SK-N-SH (cell line): ENCODE measurements at regions not wholly inside any gene's neighbourhood (a gene's known extent, or its start where the extent isn't known, plus 50 kb on each side); places are given as distances from the start of the nearest gene placed in this dataset.
A peak's percentile ranks its signal among the peaks of the same experiment; 100 is the strongest.

ENCODE experiments used
- ELF1 ChIP-seq: IDR thresholded peaks from 2 replicates; pipeline ENCODE4 v1.4.0; 2012
- FOSL2 ChIP-seq: IDR thresholded peaks from 2 replicates; pipeline ENCODE4 v1.4.0; 2012; ENCODE audit warnings: low read depth, mild to moderate bottlenecking, moderate library complexity, borderline replicate concordance
- GABPA ChIP-seq: IDR thresholded peaks from 2 replicates; pipeline ENCODE4 v1.4.0; 2012; ENCODE audit warnings: low read depth, mild to moderate bottlenecking
- MEF2A ChIP-seq: IDR thresholded peaks from 2 replicates; pipeline ENCODE4 v1.4.0; 2012; ENCODE audit warnings: low read depth, borderline replicate concordance
- RFX5 ChIP-seq: IDR thresholded peaks from 2 replicates; pipeline ENCODE4 v1.6.1; 2012; ENCODE audit warnings: mild to moderate bottlenecking, improper control_type of control experiment, low read length
- TAF1 ChIP-seq: IDR thresholded peaks from 2 replicates; pipeline ENCODE4 v1.6.1; 2012; ENCODE audit warnings: low read depth, mild to moderate bottlenecking, low read length, moderate library complexity, borderline replicate concordance
- TF ChIP-seq, protein P1 (sequence below): fragments of 200-600 bp; sonication (generic); IDR thresholded peaks from 2 replicates; pipeline ENCODE4 v1.6.1; 2017; ENCODE audit warnings: antibody characterized with exemption, mild to moderate bottlenecking, moderate library complexity
- TF ChIP-seq, protein P2 (sequence below): IDR thresholded peaks from 2 replicates; pipeline ENCODE4 v1.4.0; 2012; ENCODE audit warnings: low read depth, borderline replicate concordance
- TF ChIP-seq, protein P3 (sequence below): IDR thresholded peaks from 2 replicates; pipeline ENCODE4 v1.4.0; 2012; ENCODE audit warnings: low read depth
- TF ChIP-seq, protein P4 (sequence below): IDR thresholded peaks from 2 replicates; pipeline ENCODE4; 2012
- TF ChIP-seq, protein P5 (sequence below): IDR thresholded peaks from 2 replicates; pipeline ENCODE4 v1.6.1; 2012; ENCODE audit warnings: mild to moderate bottlenecking, low read depth, low read length, moderate library complexity
- TF ChIP-seq, protein P6 (sequence below): fragments of 150-350 bp; IDR thresholded peaks from 2 replicates; pipeline ENCODE4 v1.6.1; 2017; ENCODE audit warnings: antibody characterized with exemption, low read length, low read depth, borderline replicate concordance

DNA sequence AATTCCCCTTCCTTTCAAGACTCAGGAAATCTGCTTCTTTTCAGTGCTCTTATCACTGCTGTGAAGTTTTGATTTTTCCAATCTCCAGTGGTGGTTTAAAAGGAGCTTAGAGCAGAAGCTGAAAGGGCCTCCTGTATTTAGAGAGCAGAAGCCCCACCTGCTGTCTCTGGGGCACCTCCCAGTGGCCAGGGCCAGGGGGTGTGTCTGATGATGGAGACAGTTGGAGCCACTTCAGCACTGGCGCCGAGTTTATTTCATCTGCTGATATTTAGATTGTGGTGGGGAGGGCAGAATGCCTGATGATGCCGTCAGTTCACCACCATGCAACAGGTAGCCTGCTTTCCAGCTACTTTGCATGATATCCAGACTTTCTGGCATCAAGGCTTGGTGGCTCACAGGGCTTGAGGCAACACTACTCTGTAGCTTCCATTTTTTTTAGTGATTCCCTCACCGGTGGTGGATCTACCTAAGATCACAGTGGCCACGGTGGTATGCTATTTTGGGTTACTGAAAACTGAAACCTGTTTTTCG is 371.9 kb downstream of the KCNRG start:
- TF ChIP-seq, protein P1, sequence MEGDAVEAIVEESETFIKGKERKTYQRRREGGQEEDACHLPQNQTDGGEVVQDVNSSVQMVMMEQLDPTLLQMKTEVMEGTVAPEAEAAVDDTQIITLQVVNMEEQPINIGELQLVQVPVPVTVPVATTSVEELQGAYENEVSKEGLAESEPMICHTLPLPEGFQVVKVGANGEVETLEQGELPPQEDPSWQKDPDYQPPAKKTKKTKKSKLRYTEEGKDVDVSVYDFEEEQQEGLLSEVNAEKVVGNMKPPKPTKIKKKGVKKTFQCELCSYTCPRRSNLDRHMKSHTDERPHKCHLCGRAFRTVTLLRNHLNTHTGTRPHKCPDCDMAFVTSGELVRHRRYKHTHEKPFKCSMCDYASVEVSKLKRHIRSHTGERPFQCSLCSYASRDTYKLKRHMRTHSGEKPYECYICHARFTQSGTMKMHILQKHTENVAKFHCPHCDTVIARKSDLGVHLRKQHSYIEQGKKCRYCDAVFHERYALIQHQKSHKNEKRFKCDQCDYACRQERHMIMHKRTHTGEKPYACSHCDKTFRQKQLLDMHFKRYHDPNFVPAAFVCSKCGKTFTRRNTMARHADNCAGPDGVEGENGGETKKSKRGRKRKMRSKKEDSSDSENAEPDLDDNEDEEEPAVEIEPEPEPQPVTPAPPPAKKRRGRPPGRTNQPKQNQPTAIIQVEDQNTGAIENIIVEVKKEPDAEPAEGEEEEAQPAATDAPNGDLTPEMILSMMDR, result peak; percentile 16
- TF ChIP-seq, protein P2, sequence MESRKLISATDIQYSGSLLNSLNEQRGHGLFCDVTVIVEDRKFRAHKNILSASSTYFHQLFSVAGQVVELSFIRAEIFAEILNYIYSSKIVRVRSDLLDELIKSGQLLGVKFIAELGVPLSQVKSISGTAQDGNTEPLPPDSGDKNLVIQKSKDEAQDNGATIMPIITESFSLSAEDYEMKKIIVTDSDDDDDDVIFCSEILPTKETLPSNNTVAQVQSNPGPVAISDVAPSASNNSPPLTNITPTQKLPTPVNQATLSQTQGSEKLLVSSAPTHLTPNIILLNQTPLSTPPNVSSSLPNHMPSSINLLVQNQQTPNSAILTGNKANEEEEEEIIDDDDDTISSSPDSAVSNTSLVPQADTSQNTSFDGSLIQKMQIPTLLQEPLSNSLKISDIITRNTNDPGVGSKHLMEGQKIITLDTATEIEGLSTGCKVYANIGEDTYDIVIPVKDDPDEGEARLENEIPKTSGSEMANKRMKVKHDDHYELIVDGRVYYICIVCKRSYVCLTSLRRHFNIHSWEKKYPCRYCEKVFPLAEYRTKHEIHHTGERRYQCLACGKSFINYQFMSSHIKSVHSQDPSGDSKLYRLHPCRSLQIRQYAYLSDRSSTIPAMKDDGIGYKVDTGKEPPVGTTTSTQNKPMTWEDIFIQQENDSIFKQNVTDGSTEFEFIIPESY, result no peak
- TF ChIP-seq FOSL2 (no peak), RFX5 (no peak), TAF1 (no peak), ELF1 (no peak), MEF2A (no peak), GABPA (no peak)
- TF ChIP-seq, protein P3, sequence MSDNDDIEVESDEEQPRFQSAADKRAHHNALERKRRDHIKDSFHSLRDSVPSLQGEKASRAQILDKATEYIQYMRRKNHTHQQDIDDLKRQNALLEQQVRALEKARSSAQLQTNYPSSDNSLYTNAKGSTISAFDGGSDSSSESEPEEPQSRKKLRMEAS, result no peak
- TF ChIP-seq, protein P4, sequence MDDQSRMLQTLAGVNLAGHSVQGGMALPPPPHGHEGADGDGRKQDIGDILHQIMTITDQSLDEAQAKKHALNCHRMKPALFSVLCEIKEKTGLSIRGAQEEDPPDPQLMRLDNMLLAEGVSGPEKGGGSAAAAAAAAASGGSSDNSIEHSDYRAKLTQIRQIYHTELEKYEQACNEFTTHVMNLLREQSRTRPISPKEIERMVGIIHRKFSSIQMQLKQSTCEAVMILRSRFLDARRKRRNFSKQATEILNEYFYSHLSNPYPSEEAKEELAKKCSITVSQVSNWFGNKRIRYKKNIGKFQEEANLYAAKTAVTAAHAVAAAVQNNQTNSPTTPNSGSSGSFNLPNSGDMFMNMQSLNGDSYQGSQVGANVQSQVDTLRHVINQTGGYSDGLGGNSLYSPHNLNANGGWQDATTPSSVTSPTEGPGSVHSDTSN, result no peak
- TF ChIP-seq, protein P5, sequence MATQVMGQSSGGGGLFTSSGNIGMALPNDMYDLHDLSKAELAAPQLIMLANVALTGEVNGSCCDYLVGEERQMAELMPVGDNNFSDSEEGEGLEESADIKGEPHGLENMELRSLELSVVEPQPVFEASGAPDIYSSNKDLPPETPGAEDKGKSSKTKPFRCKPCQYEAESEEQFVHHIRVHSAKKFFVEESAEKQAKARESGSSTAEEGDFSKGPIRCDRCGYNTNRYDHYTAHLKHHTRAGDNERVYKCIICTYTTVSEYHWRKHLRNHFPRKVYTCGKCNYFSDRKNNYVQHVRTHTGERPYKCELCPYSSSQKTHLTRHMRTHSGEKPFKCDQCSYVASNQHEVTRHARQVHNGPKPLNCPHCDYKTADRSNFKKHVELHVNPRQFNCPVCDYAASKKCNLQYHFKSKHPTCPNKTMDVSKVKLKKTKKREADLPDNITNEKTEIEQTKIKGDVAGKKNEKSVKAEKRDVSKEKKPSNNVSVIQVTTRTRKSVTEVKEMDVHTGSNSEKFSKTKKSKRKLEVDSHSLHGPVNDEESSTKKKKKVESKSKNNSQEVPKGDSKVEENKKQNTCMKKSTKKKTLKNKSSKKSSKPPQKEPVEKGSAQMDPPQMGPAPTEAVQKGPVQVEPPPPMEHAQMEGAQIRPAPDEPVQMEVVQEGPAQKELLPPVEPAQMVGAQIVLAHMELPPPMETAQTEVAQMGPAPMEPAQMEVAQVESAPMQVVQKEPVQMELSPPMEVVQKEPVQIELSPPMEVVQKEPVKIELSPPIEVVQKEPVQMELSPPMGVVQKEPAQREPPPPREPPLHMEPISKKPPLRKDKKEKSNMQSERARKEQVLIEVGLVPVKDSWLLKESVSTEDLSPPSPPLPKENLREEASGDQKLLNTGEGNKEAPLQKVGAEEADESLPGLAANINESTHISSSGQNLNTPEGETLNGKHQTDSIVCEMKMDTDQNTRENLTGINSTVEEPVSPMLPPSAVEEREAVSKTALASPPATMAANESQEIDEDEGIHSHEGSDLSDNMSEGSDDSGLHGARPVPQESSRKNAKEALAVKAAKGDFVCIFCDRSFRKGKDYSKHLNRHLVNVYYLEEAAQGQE, result no peak
- TF ChIP-seq, protein P6, sequence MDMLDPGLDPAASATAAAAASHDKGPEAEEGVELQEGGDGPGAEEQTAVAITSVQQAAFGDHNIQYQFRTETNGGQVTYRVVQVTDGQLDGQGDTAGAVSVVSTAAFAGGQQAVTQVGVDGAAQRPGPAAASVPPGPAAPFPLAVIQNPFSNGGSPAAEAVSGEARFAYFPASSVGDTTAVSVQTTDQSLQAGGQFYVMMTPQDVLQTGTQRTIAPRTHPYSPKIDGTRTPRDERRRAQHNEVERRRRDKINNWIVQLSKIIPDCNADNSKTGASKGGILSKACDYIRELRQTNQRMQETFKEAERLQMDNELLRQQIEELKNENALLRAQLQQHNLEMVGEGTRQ, result no peak
